H1 (cell line): ENCODE measurements at regions not wholly inside any gene's neighbourhood (a gene's known extent, or its start where the extent isn't known, plus 50 kb on each side); places are given as distances from the start of the nearest gene placed in this dataset.

Experiments
- ASH2L ChIP-seq: fragments of 200-600, 300-600 bp; sonication (generic); IDR thresholded peaks from one replicate; pipeline ENCODE4 v1.7.1; 2017; ENCODE audit warnings: low read length
- BRCA1 ChIP-seq: IDR thresholded peaks from 2 replicates; pipeline ENCODE4 v1.6.1; 2012; ENCODE audit warnings: low read depth, low read length, improper control_type of control experiment
- CHD1 ChIP-seq: IDR thresholded peaks from 2 replicates; pipeline ENCODE4 v1.6.1; 2012; ENCODE audit warnings: low read depth, low read length, improper control_type of control experiment
- CREB1 ChIP-seq: IDR thresholded peaks from 2 replicates; pipeline ENCODE4 v1.6.1; 2012; ENCODE audit warnings: inconsistent platforms
- EZH2 ChIP-seq: fragments of 200-600 bp; sonication (generic); IDR thresholded peaks from 2 replicates; pipeline ENCODE4 v1.7.1; 2012; ENCODE audit warnings: low read depth, mild to moderate bottlenecking, moderate library complexity, low read length, inconsistent platforms; ENCODE audit not compliant: severe bottlenecking
- JUND ChIP-seq: IDR thresholded peaks from 2 replicates; pipeline ENCODE4 v1.6.1; 2011; ENCODE audit warnings: mild to moderate bottlenecking, improper control_type of control experiment, low read length
- POLR2A ChIP-seq, 2 experiments: IDR thresholded peaks; 1 replicate in 1 of 2; 2 replicates in 1 of 2; pipeline ENCODE4 v1.6.1; 2011; ENCODE audit warnings: low read depth in 2 of 2, low read length in 2 of 2, mild to moderate bottlenecking in 2 of 2; ENCODE audit errors: control extremely low read depth in 1 of 2
- POLR2AphosphoS5 ChIP-seq: IDR thresholded peaks from 2 replicates; pipeline ENCODE4 v1.6.1; 2011; ENCODE audit warnings: low read depth, low read length
- RAD21 ChIP-seq, 2 experiments: IDR thresholded peaks in 1 of 2; conservative IDR thresholded peaks in 1 of 2; 2 replicates each; pipeline ENCODE4 v1.6.1; 2011; ENCODE audit warnings: low read depth in 2 of 2, low read length in 2 of 2, improper control_type of control experiment in 1 of 2, inconsistent platforms in 1 of 2, mild to moderate bottlenecking in 1 of 2, moderate library complexity in 1 of 2
- RFX5 ChIP-seq: IDR thresholded peaks from 2 replicates; pipeline ENCODE4 v1.6.1; 2011; ENCODE audit warnings: low read depth, low read length, improper control_type of control experiment, borderline replicate concordance
- SIN3A ChIP-seq, 2 experiments: IDR thresholded peaks in 1 of 2; conservative IDR thresholded peaks in 1 of 2; 2 replicates each; pipeline ENCODE4 v1.6.1; 2011 to 2012; ENCODE audit warnings: low read length in 2 of 2, improper control_type of control experiment in 1 of 2, low read depth in 1 of 2, mild to moderate bottlenecking in 1 of 2
- YY1 ChIP-seq: IDR thresholded peaks from 2 replicates; pipeline ENCODE4 v1.6.1; 2011; ENCODE audit warnings: low read depth, mild to moderate bottlenecking, low read length
- TF ChIP-seq, protein P1 (sequence below), 3 experiments: IDR thresholded peaks; 1 replicate in 2 of 3; 2 replicates in 1 of 3; pipeline versions ENCODE4 v1.5.1 to v1.6.1; 2011; ENCODE audit warnings: low read length in 3 of 3, mild to moderate bottlenecking in 3 of 3, inconsistent platforms in 2 of 3, low read depth in 1 of 3, moderate library complexity in 1 of 3; ENCODE audit not compliant: insufficient read depth in 1 of 3; ENCODE audit errors: control extremely low read depth in 1 of 3
- TF ChIP-seq, protein P2 (sequence below): IDR thresholded peaks from 2 replicates; pipeline ENCODE4 v1.6.1; 2012; ENCODE audit warnings: inconsistent platforms

- TF ChIP-seq CREB1 (no peak), BRCA1 (no peak), YY1 (no peak), ASH2L (no peak), POLR2AphosphoS5 (no peak), SIN3A (conservative IDR thresholded peaks at IDR 0.05 in 1 of 2, IDR thresholded peaks at IDR 0.05 in 1 of 2; ENCODE audit: low read depth in 1 of 2, low read length in 2 of 2) (no peak), JUND (no peak), POLR2A (IDR thresholded peaks at IDR 0.05; ENCODE audit: control extremely low read depth in 1 of 2, low read depth in 2 of 2, low read length in 2 of 2) (no peak), RAD21 (IDR thresholded peaks at IDR 0.05 in 1 of 2, conservative IDR thresholded peaks at IDR 0.05 in 1 of 2; ENCODE audit: low read depth in 2 of 2, low read length in 2 of 2) (no peak), EZH2 (no peak), CHD1 (no peak), RFX5 (no peak)
- TF ChIP-seq, protein P1, sequence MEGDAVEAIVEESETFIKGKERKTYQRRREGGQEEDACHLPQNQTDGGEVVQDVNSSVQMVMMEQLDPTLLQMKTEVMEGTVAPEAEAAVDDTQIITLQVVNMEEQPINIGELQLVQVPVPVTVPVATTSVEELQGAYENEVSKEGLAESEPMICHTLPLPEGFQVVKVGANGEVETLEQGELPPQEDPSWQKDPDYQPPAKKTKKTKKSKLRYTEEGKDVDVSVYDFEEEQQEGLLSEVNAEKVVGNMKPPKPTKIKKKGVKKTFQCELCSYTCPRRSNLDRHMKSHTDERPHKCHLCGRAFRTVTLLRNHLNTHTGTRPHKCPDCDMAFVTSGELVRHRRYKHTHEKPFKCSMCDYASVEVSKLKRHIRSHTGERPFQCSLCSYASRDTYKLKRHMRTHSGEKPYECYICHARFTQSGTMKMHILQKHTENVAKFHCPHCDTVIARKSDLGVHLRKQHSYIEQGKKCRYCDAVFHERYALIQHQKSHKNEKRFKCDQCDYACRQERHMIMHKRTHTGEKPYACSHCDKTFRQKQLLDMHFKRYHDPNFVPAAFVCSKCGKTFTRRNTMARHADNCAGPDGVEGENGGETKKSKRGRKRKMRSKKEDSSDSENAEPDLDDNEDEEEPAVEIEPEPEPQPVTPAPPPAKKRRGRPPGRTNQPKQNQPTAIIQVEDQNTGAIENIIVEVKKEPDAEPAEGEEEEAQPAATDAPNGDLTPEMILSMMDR (IDR thresholded peaks at IDR 0.05; ENCODE audit: control extremely low read depth in 1 of 3, insufficient read depth in 1 of 3, low read depth in 1 of 3, low read length in 3 of 3), result no peak
- TF ChIP-seq, protein P2, sequence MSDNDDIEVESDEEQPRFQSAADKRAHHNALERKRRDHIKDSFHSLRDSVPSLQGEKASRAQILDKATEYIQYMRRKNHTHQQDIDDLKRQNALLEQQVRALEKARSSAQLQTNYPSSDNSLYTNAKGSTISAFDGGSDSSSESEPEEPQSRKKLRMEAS, result no peak
These were observed 99.9 kb downstream of the KLF4 start for GRCh38 chr9:107389617-107390071.
